ENCODE measurements at regions not wholly inside any gene's neighbourhood (a gene's known extent, or its start where the extent isn't known, plus 50 kb on each side); places are given as distances from the start of the nearest gene placed in this dataset.

- H3K27ac ChIP-seq (ENCODE audit: low read length): no peak overlapping the region
- no peak overlapping the region for H3K4me3 ChIP-seq (ENCODE audit: low read length)
- no peak for DNase-seq
- H3K9me3 ChIP-seq (replicated peaks; ENCODE audit: control insufficient read depth, low read depth, low read length): no peaks in the 10 kb centered on the region
- no peaks in the 10 kb centered on the region for H3K4me1 ChIP-seq (ENCODE audit: control insufficient read depth, insufficient read depth, low read length)
- H3K36me3 ChIP-seq (ENCODE audit: control insufficient read depth, insufficient read depth, low read length): no peaks in the 10 kb centered on the region
- no peaks in the 10 kb centered on the region for H3K27me3 ChIP-seq (ENCODE audit: control insufficient read depth, insufficient read depth, low read length)
Measured at GRCh38 chr14:42750771-42751170, 1144.1 kb downstream of the LRFN5 start.

GRCh38 chr14:42742084-42742483, 1135.4 kb downstream of the LRFN5 start:
- Histone ChIP-seq H3K27ac (ENCODE audit: low read length) (no peak overlapping the region), H3K9me3 (replicated peaks; ENCODE audit: control insufficient read depth, low read depth, low read length) (no peaks in the 10 kb centered on the region), H3K27me3 (ENCODE audit: control insufficient read depth, insufficient read depth, low read length) (no peaks in the 10 kb centered on the region), H3K36me3 (ENCODE audit: control insufficient read depth, insufficient read depth, low read length) (no peaks in the 10 kb centered on the region), H3K4me1 (ENCODE audit: control insufficient read depth, insufficient read depth, low read length) (no peaks in the 10 kb centered on the region), H3K4me3 (ENCODE audit: low read length) (no peak overlapping the region)
- WGBS (ENCODE audit: insufficient coverage): no CpG with 5 or more reads among the region's 2 CpGs
- no peak for DNase-seq

GRCh38 chr14:42736408-42736807, 1129.7 kb downstream of the LRFN5 start:
- no peak for DNase-seq
- WGBS (ENCODE audit: insufficient coverage): no CpG with 5 or more reads among the region's 1 CpG

GRCh38 chr14:42734041-42734440, 1127.4 kb downstream of the LRFN5 start:
- H3K4me1 ChIP-seq (ENCODE audit: control insufficient read depth, insufficient read depth, low read length): no peaks in the 10 kb centered on the region
- no peaks in the 10 kb centered on the region for H3K36me3 ChIP-seq (ENCODE audit: control insufficient read depth, insufficient read depth, low read length)
- no peak overlapping the region for H3K27ac ChIP-seq (ENCODE audit: low read length)
- no peak for DNase-seq
- H3K9me3 ChIP-seq (replicated peaks; ENCODE audit: control insufficient read depth, low read depth, low read length): no peaks in the 10 kb centered on the region
- no peak overlapping the region for H3K4me3 ChIP-seq (ENCODE audit: low read length)
- no CpG with 5 or more reads among the region's 1 CpG for WGBS (ENCODE audit: insufficient coverage)
- no peaks in the 10 kb centered on the region for H3K27me3 ChIP-seq (ENCODE audit: control insufficient read depth, insufficient read depth, low read length)

More at GRCh38 chr14:42736408-42736807, 1129.7 kb downstream of the LRFN5 start:
- no peak overlapping the region for H3K4me3 ChIP-seq (ENCODE audit: low read length)
- H3K27ac ChIP-seq (ENCODE audit: low read length): no peak overlapping the region
- no peaks in the 10 kb centered on the region for H3K36me3 ChIP-seq (ENCODE audit: control insufficient read depth, insufficient read depth, low read length)
- H3K27me3 ChIP-seq (ENCODE audit: control insufficient read depth, insufficient read depth, low read length): no peaks in the 10 kb centered on the region
- H3K4me1 ChIP-seq (ENCODE audit: control insufficient read depth, insufficient read depth, low read length): no peaks in the 10 kb centered on the region
- H3K9me3 ChIP-seq (replicated peaks; ENCODE audit: control insufficient read depth, low read depth, low read length): no peaks in the 10 kb centered on the region

GRCh38 chr14:42732005-42732404, 1125.3 kb downstream of the LRFN5 start:
- Histone ChIP-seq H3K4me3 (ENCODE audit: low read length) (no peak overlapping the region), H3K9me3 (replicated peaks; ENCODE audit: control insufficient read depth, low read depth, low read length) (no peaks in the 10 kb centered on the region), H3K36me3 (ENCODE audit: control insufficient read depth, insufficient read depth, low read length) (no peaks in the 10 kb centered on the region), H3K4me1 (ENCODE audit: control insufficient read depth, insufficient read depth, low read length) (no peaks in the 10 kb centered on the region), H3K27me3 (ENCODE audit: control insufficient read depth, insufficient read depth, low read length) (no peaks in the 10 kb centered on the region), H3K27ac (ENCODE audit: low read length) (no peak overlapping the region)
- DNase-seq: no peak

GRCh38 chr14:42731480-42731879, 1124.8 kb downstream of the LRFN5 start:
- no peaks in the 10 kb centered on the region for H3K36me3 ChIP-seq (ENCODE audit: control insufficient read depth, insufficient read depth, low read length)
- DNase-seq: no peak
- no peak overlapping the region for H3K27ac ChIP-seq (ENCODE audit: low read length)
- H3K4me3 ChIP-seq (ENCODE audit: low read length): no peak overlapping the region
- WGBS (ENCODE audit: insufficient coverage): no CpG with 5 or more reads among the region's 2 CpGs
- no peaks in the 10 kb centered on the region for H3K4me1 ChIP-seq (ENCODE audit: control insufficient read depth, insufficient read depth, low read length)
- H3K9me3 ChIP-seq (replicated peaks; ENCODE audit: control insufficient read depth, low read depth, low read length): no peaks in the 10 kb centered on the region
- no peaks in the 10 kb centered on the region for H3K27me3 ChIP-seq (ENCODE audit: control insufficient read depth, insufficient read depth, low read length)

GRCh38 chr14:42729681-42730080, 1123.0 kb downstream of the LRFN5 start:
- DNase-seq: no peak
- Histone ChIP-seq H3K36me3 (ENCODE audit: control insufficient read depth, insufficient read depth, low read length) (no peaks in the 10 kb centered on the region), H3K4me1 (ENCODE audit: control insufficient read depth, insufficient read depth, low read length) (no peaks in the 10 kb centered on the region), H3K4me3 (ENCODE audit: low read length) (no peak overlapping the region), H3K9me3 (replicated peaks; ENCODE audit: control insufficient read depth, low read depth, low read length) (no peaks in the 10 kb centered on the region), H3K27ac (ENCODE audit: low read length) (no peak overlapping the region), H3K27me3 (ENCODE audit: control insufficient read depth, insufficient read depth, low read length) (no peaks in the 10 kb centered on the region)
- no CpG with 5 or more reads among the region's 2 CpGs for WGBS (ENCODE audit: insufficient coverage)

- peak; percentile 6 for DNase-seq
- Histone ChIP-seq H3K27me3 (ENCODE audit: control insufficient read depth, insufficient read depth, low read length) (no peaks in the 10 kb centered on the region), H3K9me3 (replicated peaks; ENCODE audit: control insufficient read depth, low read depth, low read length) (no peaks in the 10 kb centered on the region), H3K4me1 (ENCODE audit: control insufficient read depth, insufficient read depth, low read length) (no peaks in the 10 kb centered on the region), H3K27ac (ENCODE audit: low read length) (no peak overlapping the region), H3K4me3 (ENCODE audit: low read length) (no peak overlapping the region), H3K36me3 (ENCODE audit: control insufficient read depth, insufficient read depth, low read length) (no peaks in the 10 kb centered on the region)
- WGBS (ENCODE audit: insufficient coverage): no CpG with 5 or more reads among the region's 1 CpG
Measured at GRCh38 chr14:42719391-42719790, 1112.7 kb downstream of the LRFN5 start.

- Histone ChIP-seq H3K36me3 (ENCODE audit: control insufficient read depth, insufficient read depth, low read length) (no peaks in the 10 kb centered on the region), H3K4me3 (ENCODE audit: low read length) (no peak overlapping the region), H3K4me1 (ENCODE audit: control insufficient read depth, insufficient read depth, low read length) (no peaks in the 10 kb centered on the region), H3K9me3 (replicated peaks; ENCODE audit: control insufficient read depth, low read depth, low read length) (no peaks in the 10 kb centered on the region), H3K27me3 (ENCODE audit: control insufficient read depth, insufficient read depth, low read length) (no peaks in the 10 kb centered on the region), H3K27ac (ENCODE audit: low read length) (no peak overlapping the region)
- DNase-seq: no peak
- no CpG with 5 or more reads among the region's 2 CpGs for WGBS (ENCODE audit: insufficient coverage)
Measured at GRCh38 chr14:42715316-42715715, 1108.6 kb downstream of the LRFN5 start.

GRCh38 chr14:42710071-42710470, 1103.4 kb downstream of the LRFN5 start:
- H3K27ac ChIP-seq (ENCODE audit: low read length): no peak overlapping the region
- no peaks in the 10 kb centered on the region for H3K9me3 ChIP-seq (replicated peaks; ENCODE audit: control insufficient read depth, low read depth, low read length)
- H3K4me3 ChIP-seq (ENCODE audit: low read length): no peak overlapping the region
- H3K4me1 ChIP-seq (ENCODE audit: control insufficient read depth, insufficient read depth, low read length): no peaks in the 10 kb centered on the region
- no peaks in the 10 kb centered on the region for H3K27me3 ChIP-seq (ENCODE audit: control insufficient read depth, insufficient read depth, low read length)
- no CpG with 5 or more reads among the region's 4 CpGs for WGBS (ENCODE audit: insufficient coverage)
- no peak for DNase-seq
- H3K36me3 ChIP-seq (ENCODE audit: control insufficient read depth, insufficient read depth, low read length): no peaks in the 10 kb centered on the region

- no peak overlapping the region for H3K27ac ChIP-seq (ENCODE audit: low read length)
- H3K36me3 ChIP-seq (ENCODE audit: control insufficient read depth, insufficient read depth, low read length): no peaks in the 10 kb centered on the region
- no peaks in the 10 kb centered on the region for H3K27me3 ChIP-seq (ENCODE audit: control insufficient read depth, insufficient read depth, low read length)
- DNase-seq: no peak
- no peak overlapping the region for H3K4me3 ChIP-seq (ENCODE audit: low read length)
- no CpG with 5 or more reads among the region's 1 CpG for WGBS (ENCODE audit: insufficient coverage)
- H3K9me3 ChIP-seq (replicated peaks; ENCODE audit: control insufficient read depth, low read depth, low read length): no peaks in the 10 kb centered on the region
- no peaks in the 10 kb centered on the region for H3K4me1 ChIP-seq (ENCODE audit: control insufficient read depth, insufficient read depth, low read length)
Measured at GRCh38 chr14:42703501-42703900, 1096.8 kb downstream of the LRFN5 start.
